NCI-H748 (cell line): ENCODE measurements at regions not wholly inside any gene's neighbourhood (a gene's known extent, or its start where the extent isn't known, plus 50 kb on each side); places are given as distances from the start of the nearest gene placed in this dataset.

Source experiments
- DNase-seq: peaks from one replicate; lab custom pipeline; 2025; ENCODE audit not compliant: unreplicated experiment; lab: John Stamatoyannopoulos, UW

DNA sequence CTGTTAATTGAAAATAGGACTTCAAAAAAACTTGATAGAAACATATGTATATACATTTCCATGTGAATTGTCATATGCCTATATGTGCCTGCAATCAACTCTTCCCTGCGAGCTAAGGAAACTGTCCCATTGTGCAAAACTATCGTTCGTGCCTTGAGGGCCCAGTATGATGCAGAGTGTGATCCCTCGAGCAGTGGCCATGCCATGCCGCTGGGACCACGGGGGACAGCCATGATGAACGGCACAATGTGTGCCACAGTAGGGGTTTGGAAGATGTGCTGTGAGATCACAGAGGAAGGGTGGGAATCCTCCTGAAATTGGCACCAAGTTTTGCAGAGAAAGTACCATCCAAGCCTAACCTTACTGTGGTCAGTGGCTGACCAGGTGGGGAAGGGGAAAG lies 118.1 kb upstream of the SOX1 start:
- DNase-seq, result no peak

DNA sequence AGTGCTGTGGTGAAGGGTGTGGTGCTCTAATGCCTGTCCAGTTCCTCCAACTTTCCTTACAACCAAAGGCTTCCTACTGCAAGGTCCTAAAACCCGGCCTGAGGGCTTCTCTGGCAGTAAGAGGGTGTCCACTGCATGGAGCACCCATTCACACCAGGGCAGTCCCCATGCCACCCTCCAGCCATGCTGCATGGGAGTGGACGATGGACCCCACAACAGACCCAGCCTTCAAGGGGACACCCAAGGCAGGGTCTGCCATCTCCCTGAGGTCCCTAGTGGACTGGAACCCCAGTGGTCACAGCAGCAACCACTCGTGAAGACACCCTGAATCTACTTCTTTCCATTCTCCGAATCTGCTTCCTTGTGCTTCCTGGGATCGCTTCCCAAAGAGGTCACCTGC lies 117.6 kb upstream of the SOX1 start:
- no peak for DNase-seq

GRCh38 chr13:111950697-111951096 lies 116.3 kb upstream of the SOX1 start:
- DNase-seq, result no peak

DNA sequence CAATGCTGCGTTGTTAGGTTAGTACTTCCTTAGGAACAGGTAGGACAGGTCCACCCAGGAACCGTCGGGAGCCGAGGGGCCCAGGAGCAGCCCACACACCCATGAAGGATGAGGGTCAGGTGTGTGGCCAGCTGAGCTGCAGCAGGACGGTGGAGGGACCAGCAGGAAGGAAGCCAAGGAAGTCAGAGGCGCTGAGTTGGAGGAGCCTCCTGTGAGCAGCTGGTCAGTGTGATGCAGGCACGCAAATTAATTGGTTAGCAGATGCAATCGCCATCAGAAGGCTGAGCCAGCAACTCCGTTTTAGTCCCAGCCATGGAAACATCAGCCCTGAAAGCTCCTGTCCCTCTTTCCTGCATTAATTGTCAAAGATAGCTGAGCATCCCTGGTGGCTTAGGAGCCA lies 114.9 kb upstream of the SOX1 start:
- DNase-seq, result no peak

DNA sequence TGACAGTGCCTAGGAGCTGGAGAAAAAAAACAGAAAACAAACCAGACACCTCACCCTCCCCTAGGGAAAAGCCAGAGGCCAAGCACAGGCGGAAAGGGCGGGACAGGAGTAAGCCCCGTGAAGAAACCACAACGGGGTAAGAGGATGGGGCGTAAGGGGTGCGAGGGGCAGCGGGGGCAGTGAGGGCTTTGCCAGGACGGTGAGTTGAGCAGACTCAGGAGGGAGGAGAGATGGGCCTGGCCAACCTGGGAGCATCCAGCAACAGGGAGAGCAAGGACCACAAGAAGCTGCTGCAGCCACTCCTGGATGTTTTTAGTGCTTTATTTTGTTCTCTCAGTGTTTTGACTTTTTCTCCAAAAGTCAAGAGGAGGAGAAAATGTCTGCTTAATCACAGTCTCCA lies 114.1 kb upstream of the SOX1 start:
- no peak for DNase-seq

DNA sequence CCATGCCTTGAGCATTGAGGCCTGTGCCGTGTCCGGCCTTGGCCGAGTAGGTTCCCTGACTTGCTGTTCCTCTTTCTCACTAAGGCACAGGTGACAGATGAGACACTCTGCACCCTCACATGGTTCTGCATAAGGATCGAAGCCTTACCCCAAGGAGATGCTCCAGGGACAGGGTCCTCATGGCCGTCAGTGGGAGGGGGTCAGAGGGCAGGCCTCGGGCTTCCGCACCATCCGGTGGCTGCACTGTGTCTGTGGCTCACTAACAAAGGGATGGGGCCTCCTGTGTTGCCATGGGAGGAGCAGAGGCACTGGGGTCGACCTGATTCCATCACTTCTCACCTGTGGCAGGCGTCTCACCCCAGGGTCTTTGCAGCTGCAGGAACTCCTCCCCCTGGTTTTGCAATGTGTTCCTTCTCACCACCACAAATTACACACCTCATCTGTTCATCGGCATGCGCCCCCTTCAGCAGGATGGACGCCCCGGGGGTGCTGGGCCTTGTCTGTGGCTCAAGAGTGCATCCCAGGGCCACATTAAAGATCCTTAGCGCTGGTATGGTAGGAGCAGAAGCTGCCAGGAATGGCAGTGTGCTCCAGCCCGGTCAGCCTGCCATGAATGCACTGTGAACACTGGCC lies 113.3 kb upstream of the SOX1 start:
- no peak for DNase-seq

DNA sequence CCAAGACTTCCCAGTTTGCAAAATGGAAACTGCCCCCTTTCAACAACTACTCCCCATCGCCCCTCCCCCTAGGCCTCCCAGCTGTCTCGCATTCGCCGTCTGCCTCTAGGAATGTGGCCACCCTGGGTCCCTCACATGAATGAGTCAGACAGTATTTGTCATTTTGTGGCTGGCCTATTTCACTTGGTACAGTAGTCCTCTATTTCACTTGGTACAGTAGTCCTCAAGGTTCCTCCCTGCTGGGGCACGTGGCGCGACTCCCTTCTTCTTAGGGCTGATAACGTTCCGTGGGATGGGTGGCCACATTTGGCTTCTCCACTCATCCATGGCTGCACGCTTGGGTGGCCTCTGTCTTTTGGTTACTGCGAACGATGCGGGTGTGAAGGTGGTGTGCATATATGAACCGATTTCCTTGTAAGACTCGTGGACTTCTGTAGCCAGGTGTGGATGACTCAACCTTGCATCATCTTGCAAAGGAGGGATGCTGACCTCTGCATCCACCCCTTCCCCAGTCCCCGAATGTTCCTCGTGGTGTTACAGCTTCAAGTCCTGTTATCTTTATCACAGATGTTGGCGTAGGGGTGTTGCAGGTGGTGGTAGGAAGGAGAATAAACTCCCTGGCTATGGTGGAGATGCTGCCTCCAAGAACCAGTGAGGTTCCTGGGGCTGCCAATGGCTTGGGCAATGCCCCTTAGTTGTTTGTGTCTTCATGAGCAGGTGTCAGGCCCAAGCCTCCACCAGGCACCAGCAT lies 112.1 kb upstream of the SOX1 start:
- DNase-seq, result no peak

GRCh38 chr13:111955412-111956065 lies 111.4 kb upstream of the SOX1 start:
- no peak for DNase-seq

GRCh38 chr13:111956261-111957151 lies 110.4 kb upstream of the SOX1 start:
- DNase-seq, result no peak

GRCh38 chr13:111957913-111958450 lies 109.0 kb upstream of the SOX1 start:
- DNase-seq, result no peak

DNA sequence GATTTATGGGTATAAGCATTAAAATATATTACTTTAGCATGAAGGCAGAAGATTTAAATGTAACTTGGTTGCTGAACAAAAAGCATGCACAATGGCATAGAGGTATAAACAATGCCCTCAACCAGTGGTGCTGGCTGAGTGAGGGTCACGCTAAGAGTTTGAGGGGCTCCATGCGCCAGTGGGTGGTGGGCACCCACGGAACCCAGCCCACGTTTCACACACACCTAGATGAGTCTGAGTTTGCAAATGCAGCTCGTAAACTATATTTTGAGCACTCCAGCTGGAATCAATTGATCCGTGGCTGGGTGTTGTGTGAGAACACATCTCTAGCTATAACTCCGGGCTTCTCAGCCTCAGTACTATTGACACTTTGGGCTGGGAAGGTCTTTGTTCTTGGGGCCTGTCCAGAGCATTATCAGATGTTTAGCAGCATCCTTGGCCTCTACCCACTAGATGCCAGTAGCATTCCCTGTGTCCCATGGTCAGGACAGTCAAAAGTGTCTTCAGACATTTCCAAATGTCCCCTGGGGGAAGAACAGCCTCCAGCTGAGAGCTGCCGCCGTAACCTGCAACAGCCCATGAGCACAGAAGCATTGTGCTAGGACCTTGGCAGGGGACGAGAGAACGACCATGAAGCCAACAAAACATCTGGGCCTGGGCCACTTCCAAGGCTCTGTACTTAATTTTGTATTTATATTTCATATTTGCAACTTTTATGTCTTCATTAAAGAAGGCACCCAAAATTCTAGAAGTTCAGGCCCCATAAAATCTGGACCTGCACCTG lies 108.1 kb upstream of the SOX1 start:
- no peak for DNase-seq

- DNase-seq, result no peak
Measured at GRCh38 chr13:111960152-111960772, 106.7 kb upstream of the SOX1 start.

GRCh38 chr13:111961236-111961635 lies 105.7 kb upstream of the SOX1 start:
- no peak for DNase-seq

- no peak for DNase-seq
Measured at GRCh38 chr13:111961651-111962192, 105.2 kb upstream of the SOX1 start.

DNA sequence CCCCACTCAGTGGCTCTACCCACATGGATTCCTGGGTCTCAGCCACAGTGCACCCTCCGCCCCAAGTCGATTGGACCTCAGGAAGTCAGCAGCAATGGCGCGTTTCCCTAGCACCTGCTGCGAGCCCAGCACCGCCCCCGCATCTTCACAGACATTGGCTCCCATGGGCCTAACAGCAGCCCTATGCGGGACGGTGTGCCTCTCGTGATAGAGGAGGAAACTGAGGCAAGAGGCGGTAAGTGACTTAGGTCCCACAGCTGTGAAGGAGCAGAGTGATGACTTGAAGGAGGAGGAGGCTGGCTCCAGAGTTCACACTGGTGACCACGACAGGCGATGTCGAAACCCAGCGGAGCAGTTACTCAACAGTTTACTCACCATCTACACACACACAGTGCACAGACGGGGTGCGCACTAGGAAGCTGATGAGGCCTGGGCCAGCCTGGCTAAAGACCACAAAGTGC lies 104.5 kb upstream of the SOX1 start:
- no peak for DNase-seq

GRCh38 chr13:111963031-111963430 lies 103.9 kb upstream of the SOX1 start:
- DNase-seq, result no peak

DNA sequence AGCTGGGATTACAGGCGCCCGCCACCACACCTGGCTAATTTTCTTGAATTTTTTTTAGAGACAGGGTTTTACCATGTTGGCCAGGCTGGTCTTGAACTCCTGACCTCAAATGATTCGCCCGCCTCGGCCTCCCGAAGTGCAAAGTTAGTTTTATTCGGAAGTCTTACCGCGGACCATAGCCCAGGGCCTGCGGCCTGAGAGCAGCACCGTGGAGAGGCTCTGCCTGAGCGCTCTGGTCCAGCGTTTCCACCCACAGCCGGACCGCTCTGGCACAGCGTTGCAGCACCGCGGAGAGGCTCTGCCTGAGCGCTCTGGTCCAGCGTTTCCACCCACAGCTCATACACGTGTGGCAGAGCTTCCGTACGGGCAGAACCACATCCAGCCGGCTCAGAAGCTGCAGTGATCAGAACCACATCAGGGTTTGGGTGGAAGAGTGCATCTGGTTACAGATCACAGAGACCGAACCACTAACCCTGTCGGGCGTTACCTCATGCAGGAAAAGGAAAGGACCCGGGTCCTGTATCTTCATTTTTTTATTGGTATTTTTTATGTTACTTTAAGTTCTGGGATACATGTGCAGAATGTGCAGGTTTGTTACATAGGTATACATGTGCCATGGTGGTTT lies 102.4 kb upstream of the SOX1 start:
- no peak for DNase-seq

- DNase-seq, result no peak
Measured at GRCh38 chr13:111965466-111966214, 101.3 kb upstream of the SOX1 start.
